Left ventricle myocardium inferior (tissue), 1 donor: ENCODE measurements at regions not wholly inside any gene's neighbourhood (a gene's known extent, or its start where the extent isn't known, plus 50 kb on each side); places are given as distances from the start of the nearest gene placed in this dataset.

Experiments used
- DNase-seq: peaks from one replicate; pipeline ENCODE4 v3.0.0-alpha.2; 2020
- H3K27ac ChIP-seq: fragments of 200-600 bp; replicated peaks from 2 replicates; pipeline ENCODE4 v1.8.0; 2021
- H3K27me3 ChIP-seq: fragments of 200-600 bp; 2 replicates; pipeline ENCODE4 v1.8.0; 2021; ENCODE audit warnings: low read depth
- H3K36me3 ChIP-seq: fragments of 200-600 bp; 2 replicates; pipeline ENCODE4 v1.8.0; 2021
- H3K4me1 ChIP-seq: fragments of 200-600 bp; 2 replicates; pipeline ENCODE4 v1.8.0; 2021
- H3K4me3 ChIP-seq: fragments of 200-600 bp; 2 replicates; pipeline ENCODE4 v1.8.0; 2021; ENCODE audit warnings: mild to moderate bottlenecking, moderate library complexity
- H3K9me3 ChIP-seq: fragments of 200-600 bp; replicated peaks from 2 replicates; pipeline ENCODE4 v1.8.0; 2021
- CTCF ChIP-seq: fragments of 200-600 bp; IDR thresholded peaks from 2 replicates; pipeline ENCODE4 v1.8.0; 2021; ENCODE audit warnings: antibody characterized with exemption, mild to moderate bottlenecking, borderline replicate concordance
- intact Hi-C: fragments of 100-400 bp; cut with micrococcal nuclease; formaldehyde crosslinking; loops from one replicate; pipeline ENCODE4 v1.11.0; 2022
- donor health status: DM: no; HTN: yes; CAD: no; lungs with severe emphysema.

DNA sequence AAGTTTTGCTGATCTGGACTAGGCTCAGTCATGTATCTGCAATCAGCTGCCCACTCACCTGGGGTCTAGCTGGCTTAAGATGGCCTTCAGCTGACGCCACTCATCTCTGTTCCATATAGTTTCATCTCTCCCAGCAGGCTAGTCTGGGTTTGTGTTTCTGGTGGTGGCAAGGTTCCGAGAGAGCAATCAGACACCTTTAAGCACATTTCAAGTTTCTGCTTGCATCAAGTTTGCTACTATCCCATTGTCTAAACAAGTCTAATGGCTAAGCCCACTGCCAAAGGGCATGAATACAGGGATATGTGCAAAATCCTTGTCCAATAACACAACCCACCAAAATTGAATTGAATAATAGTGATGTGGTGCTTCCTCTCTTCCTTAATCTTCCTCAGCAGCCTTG is 251.7 kb downstream of the PIK3R1 start:
- Histone ChIP-seq H3K4me1 (no peaks in the 10 kb centered on the region), H3K27ac (no peak overlapping the region), H3K9me3 (no peaks in the 10 kb centered on the region), H3K36me3 (no peaks in the 10 kb centered on the region), H3K4me3 (no peak overlapping the region), H3K27me3 (no peaks in the 10 kb centered on the region)
- TF ChIP-seq CTCF: no peak
- intact Hi-C loops: loop anchor here (10.0 kb wide), 1 partner anchor 1222 kb away; no protein-coding TSS in a partner anchor
- DNase-seq: no peak

DNA sequence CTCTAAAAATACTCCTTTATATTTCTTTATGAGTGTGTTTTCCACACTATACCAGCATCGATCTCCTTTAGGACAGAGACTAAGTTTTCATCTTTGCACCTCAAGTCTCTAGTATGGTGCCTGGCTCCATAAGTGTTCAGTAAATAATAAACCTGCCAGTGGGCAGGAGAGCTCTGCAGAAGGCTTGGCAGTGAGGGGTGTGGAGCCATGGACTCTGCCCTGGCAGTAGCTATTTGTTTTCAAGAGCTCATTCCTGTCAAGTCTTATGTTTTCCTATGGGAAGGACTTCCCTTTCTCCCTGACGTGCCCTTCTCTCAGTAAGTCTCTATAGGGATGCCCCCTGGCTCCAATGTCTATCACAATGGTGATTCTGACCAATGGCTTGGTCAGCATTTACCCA is 252.2 kb downstream of the PIK3R1 start:
- H3K27me3 ChIP-seq: no peaks in the 10 kb centered on the region
- no peaks in the 10 kb centered on the region for H3K9me3 ChIP-seq
- no peaks in the 10 kb centered on the region for H3K4me1 ChIP-seq
- H3K27ac ChIP-seq: no peak overlapping the region
- DNase-seq: no peak
- H3K36me3 ChIP-seq: no peaks in the 10 kb centered on the region
- no peak overlapping the region for H3K4me3 ChIP-seq
- intact Hi-C loops: loop anchor here (10.0 kb wide), 1 partner anchor 1223 kb away; no protein-coding TSS in a partner anchor
- no peak for TF ChIP-seq CTCF

- no peaks in the 10 kb centered on the region for H3K27me3 ChIP-seq
- no peak overlapping the region for H3K27ac ChIP-seq
- no peaks in the 10 kb centered on the region for H3K9me3 ChIP-seq
- no peak overlapping the region for H3K4me3 ChIP-seq
- DNase-seq: no peak
- no peaks in the 10 kb centered on the region for H3K36me3 ChIP-seq
- H3K4me1 ChIP-seq: no peaks in the 10 kb centered on the region
- no peak for TF ChIP-seq CTCF
- intact Hi-C loops: loop anchor here (10.0 kb wide), 1 partner anchor 1224 kb away; no protein-coding TSS in a partner anchor
Observed at GRCh38 chr5:68468322-68468721, 252.8 kb downstream of the PIK3R1 start.

- H3K27ac ChIP-seq: no peak overlapping the region
- no peak for DNase-seq
- TF ChIP-seq CTCF: no peak
- H3K9me3 ChIP-seq: no peaks in the 10 kb centered on the region
- H3K36me3 ChIP-seq: no peaks in the 10 kb centered on the region
- H3K27me3 ChIP-seq: no peaks in the 10 kb centered on the region
- H3K4me3 ChIP-seq: no peak overlapping the region
- intact Hi-C loops: no loop called here
- peaks cover 18% of the 10 kb centered on the region for H3K4me1 ChIP-seq
Observed at GRCh38 chr5:68475476-68475983, 260.0 kb downstream of the PIK3R1 start.

DNA sequence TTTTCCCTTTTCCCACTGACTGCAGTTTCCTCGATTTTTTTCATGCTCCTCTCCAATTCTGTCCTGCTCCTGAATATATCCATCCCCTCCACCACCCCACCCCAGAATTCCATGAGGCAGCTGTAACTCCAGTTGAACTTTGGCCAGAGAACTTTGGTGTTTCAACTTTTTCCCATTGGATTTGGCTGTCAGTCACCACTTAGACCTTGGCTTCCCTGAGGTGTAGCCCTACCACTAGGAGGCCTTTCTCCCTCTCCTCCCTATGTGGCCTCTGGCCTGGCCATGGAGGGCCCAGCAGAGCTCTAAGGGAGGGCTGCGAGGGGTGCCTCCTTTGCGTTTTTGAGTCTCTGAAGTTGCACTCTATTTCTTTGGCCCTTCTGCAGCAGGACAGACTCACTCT is 261.3 kb downstream of the PIK3R1 start:
- Histone ChIP-seq H3K36me3 (no peaks in the 10 kb centered on the region), H3K4me1 (peaks cover 18% of the 10 kb centered on the region), H3K4me3 (no peak overlapping the region), H3K27ac (no peak overlapping the region), H3K27me3 (no peaks in the 10 kb centered on the region), H3K9me3 (no peaks in the 10 kb centered on the region)
- intact Hi-C loops: no loop called here
- TF ChIP-seq CTCF: peak; percentile 27
- no peak for DNase-seq
